Peyer's patch (tissue), 4 donors: ENCODE measurements at regions not wholly inside any gene's neighbourhood (a gene's known extent, or its start where the extent isn't known, plus 50 kb on each side); places are given as distances from the start of the nearest gene placed in this dataset.

Experiments
- DNase-seq, 3 donors: peaks; one replicate each; pipeline ENCODE4 v3.0.0-alpha.2; 2017 to 2019
- H3K27ac ChIP-seq, 4 donors: fragments of 200-600 bp; sonication (generic); one replicate each; pipeline ENCODE4 v1.5.1; 2016 to 2019
- H3K27me3 ChIP-seq, 2 donors: fragments of 200-600 bp; sonication (generic); one replicate each; pipeline ENCODE4 v1.5.1; 2019
- H3K36me3 ChIP-seq, 3 donors: fragments of 200-600 bp; sonication (generic); one replicate each; pipeline ENCODE4 v1.5.1; 2016 to 2019
- H3K4me1 ChIP-seq, 4 donors: fragments of 200-600 bp; sonication (generic); one replicate each; pipeline ENCODE4 v1.5.1; 2016 to 2019
- H3K4me3 ChIP-seq, 4 donors: fragments of 200-600 bp; sonication (generic); 1 replicate in 3 of 4; 2 replicates in 1 of 4; pipeline ENCODE4 v1.5.1; 2016 to 2019; ENCODE audit warnings: mild to moderate bottlenecking in 1 of 4
- H3K9me3 ChIP-seq, 4 donors: fragments of 200-600 bp; sonication (generic); one replicate each; pipeline ENCODE4 v1.5.1; 2016 to 2019; ENCODE audit warnings: mild to moderate bottlenecking in 1 of 4
- POLR2A ChIP-seq, 2 donors: fragments of 450-650 bp; IDR thresholded peaks; one replicate each; pipeline ENCODE4 v1.5.1; 2017; ENCODE audit warnings: antibody characterized with exemption in 2 of 2, mild to moderate bottlenecking in 2 of 2, moderate library complexity in 2 of 2
- TF ChIP-seq, protein P1 (sequence below), 6 experiments: fragments of 450-650 bp in 4 of 6; fragments of 200-600 bp in 2 of 6; sonication (generic) in 1 of 6; IDR thresholded peaks; one replicate each; pipeline ENCODE4 v1.5.1; 2017 to 2019; ENCODE audit warnings: antibody characterized with exemption in 6 of 6, mild to moderate bottlenecking in 3 of 6, moderate library complexity in 1 of 6

DNA sequence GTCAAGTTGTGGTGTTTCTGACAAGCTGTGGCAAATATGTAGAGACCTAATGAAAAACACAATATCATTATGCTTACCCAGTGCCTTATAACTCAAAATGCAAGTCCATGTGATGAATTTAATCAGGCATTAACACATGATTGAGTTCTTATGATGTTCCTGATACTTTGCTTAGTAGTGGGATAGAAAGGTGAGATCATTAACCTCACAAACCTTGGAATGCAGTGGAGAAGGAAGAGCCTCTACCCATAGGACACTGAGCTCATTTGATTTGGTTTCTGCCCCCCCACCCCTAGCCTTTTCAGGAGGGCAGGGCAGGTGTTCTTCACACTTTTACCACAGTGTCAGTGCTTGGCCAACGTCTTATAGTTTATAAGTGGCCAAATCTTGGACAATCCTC lies 683.6 kb upstream of the CPEB2 start:
- Histone ChIP-seq H3K4me3 (no peak overlapping the region), H3K36me3 (no peaks in the 10 kb centered on the region), H3K27ac (no peak overlapping the region), H3K4me1 (no peaks in the 10 kb centered on the region), H3K9me3 (no peaks in the 10 kb centered on the region), H3K27me3 (no peaks in the 10 kb centered on the region)
- TF ChIP-seq, protein P1, sequence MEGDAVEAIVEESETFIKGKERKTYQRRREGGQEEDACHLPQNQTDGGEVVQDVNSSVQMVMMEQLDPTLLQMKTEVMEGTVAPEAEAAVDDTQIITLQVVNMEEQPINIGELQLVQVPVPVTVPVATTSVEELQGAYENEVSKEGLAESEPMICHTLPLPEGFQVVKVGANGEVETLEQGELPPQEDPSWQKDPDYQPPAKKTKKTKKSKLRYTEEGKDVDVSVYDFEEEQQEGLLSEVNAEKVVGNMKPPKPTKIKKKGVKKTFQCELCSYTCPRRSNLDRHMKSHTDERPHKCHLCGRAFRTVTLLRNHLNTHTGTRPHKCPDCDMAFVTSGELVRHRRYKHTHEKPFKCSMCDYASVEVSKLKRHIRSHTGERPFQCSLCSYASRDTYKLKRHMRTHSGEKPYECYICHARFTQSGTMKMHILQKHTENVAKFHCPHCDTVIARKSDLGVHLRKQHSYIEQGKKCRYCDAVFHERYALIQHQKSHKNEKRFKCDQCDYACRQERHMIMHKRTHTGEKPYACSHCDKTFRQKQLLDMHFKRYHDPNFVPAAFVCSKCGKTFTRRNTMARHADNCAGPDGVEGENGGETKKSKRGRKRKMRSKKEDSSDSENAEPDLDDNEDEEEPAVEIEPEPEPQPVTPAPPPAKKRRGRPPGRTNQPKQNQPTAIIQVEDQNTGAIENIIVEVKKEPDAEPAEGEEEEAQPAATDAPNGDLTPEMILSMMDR (IDR thresholded peaks at IDR 0.05), result no peak
- no peak for TF ChIP-seq POLR2A (IDR thresholded peaks at IDR 0.05)
- DNase-seq, result no peak

DNA sequence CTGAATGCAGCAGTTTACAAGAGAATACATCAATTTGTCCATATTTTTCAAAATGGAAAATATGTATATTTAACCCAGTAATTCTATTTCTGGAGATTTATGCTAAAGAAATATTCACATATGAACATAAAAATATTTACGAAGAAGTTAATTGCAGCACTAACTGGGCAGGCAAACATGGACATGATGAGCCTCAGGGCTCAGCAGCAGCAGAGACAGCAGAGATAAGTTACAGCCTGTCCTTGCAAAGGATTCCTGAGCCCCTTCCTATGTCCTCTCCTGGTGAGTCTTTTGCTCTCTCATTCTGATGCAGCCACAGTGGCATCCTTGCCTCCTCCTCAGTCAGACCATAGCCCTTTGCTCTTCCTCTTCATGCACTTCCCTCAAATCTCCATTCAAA lies 680.6 kb upstream of the CPEB2 start:
- Histone ChIP-seq H3K36me3 (no peaks in the 10 kb centered on the region), H3K9me3 (no peaks in the 10 kb centered on the region), H3K4me3 (no peak overlapping the region), H3K27me3 (no peaks in the 10 kb centered on the region), H3K27ac (no peak overlapping the region), H3K4me1 (no peaks in the 10 kb centered on the region)
- no peak for TF ChIP-seq POLR2A (IDR thresholded peaks at IDR 0.05)
- TF ChIP-seq, protein P1 (IDR thresholded peaks at IDR 0.05), result no peak
- DNase-seq, result no peak

DNA sequence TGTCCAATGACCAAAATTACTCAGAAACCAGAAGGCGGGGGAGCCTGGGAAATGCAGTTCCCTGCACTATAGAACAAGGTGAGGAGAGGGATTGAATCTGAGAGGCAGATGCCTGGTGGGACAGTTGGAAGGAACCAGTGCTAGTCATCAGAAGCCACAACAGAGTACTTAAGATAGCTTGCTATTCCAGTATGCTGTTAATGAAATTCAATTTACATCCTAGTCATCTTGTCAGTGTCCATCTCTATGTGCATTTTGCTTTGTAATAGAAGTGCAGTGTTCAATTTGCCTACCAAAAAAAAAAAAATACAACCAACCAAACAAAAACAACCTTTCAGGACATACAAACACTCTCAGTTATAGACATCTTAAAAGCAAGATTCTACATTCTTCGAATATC lies 679.1 kb upstream of the CPEB2 start:
- TF ChIP-seq, protein P1 (IDR thresholded peaks at IDR 0.05), result no peak
- no peak for TF ChIP-seq POLR2A (IDR thresholded peaks at IDR 0.05)
- Histone ChIP-seq H3K27ac (no peak overlapping the region), H3K27me3 (no peaks in the 10 kb centered on the region)

DNA sequence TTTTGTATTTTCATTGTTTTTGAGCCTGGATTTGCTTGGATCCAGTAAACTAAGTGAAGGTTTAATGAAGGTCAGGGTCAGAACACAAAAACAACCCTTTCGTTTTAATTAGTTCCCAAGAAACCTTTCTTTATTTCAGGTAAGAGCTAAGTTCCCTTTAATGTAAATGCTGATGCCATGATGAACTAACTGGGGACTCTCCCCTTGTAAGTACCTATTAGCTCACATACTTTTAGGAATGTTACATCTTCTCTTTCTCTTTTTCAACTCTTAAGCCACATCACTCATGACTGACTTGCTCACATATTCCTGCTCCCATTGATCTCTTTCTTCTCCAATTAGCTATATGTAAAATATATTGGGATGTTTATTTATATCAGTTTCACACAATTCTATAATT lies 673.1 kb upstream of the CPEB2 start:
- Histone ChIP-seq H3K9me3 (no peaks in the 10 kb centered on the region), H3K36me3 (no peaks in the 10 kb centered on the region), H3K27ac (no peak overlapping the region), H3K27me3 (no peaks in the 10 kb centered on the region), H3K4me1 (no peaks in the 10 kb centered on the region), H3K4me3 (no peak overlapping the region)
- DNase-seq, result no peak
- TF ChIP-seq POLR2A (IDR thresholded peaks at IDR 0.05), result no peak
- TF ChIP-seq, protein P1 (IDR thresholded peaks at IDR 0.05), result no peak

More for the DNA sequence above, 679.1 kb upstream of the CPEB2 start:
- DNase-seq, result no peak
- Histone ChIP-seq H3K4me3 (no peak overlapping the region), H3K4me1 (no peaks in the 10 kb centered on the region), H3K36me3 (no peaks in the 10 kb centered on the region), H3K9me3 (no peaks in the 10 kb centered on the region)

DNA sequence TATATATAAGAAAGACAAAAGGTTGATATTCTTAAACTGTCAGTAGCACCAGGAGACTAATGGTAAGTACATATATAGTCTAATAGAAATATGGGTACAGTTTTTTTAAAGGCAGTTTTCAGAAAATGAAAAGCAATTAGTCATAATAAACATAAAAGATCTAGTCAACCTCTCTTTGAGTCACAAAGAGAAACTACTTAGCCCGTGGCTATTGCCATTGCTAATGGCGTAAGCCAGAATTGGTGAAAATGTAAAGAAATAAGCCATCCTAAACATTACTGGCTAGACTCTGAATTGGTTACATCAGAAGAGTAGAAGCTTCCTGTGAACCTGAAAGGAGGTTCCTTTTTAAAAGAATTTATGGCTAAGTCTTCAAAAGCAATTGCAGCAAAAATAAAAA lies 668.7 kb upstream of the CPEB2 start:
- H3K4me3 ChIP-seq, result no peak overlapping the region
- DNase-seq, result no peak
- no peaks in the 10 kb centered on the region for H3K27me3 ChIP-seq
- H3K36me3 ChIP-seq, result no peaks in the 10 kb centered on the region
- no peak overlapping the region for H3K27ac ChIP-seq
- H3K4me1 ChIP-seq, result no peaks in the 10 kb centered on the region
- TF ChIP-seq, protein P1 (IDR thresholded peaks at IDR 0.05), result no peak
- no peak for TF ChIP-seq POLR2A (IDR thresholded peaks at IDR 0.05)
- H3K9me3 ChIP-seq, result no peaks in the 10 kb centered on the region

DNA sequence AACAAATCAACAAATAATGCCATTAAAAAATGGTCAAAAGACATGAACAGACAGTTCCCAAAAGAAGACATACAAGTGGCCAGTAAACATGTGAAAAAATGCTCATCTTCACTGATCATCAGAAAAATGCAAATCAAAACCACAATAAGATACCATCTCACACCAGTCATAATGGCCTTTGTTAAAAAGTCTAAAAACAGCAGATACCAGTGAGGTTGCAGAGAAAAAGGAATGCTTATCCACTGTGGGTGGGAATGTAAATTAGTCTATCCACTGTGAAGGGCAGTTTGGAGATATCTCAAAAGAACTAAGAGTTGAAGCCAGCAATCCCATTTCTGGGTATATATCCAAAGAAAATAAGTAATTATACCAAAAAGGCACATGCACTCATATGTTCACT lies 668.1 kb upstream of the CPEB2 start:
- no peaks in the 10 kb centered on the region for H3K36me3 ChIP-seq
- no peak overlapping the region for H3K27ac ChIP-seq
- H3K4me1 ChIP-seq, result no peaks in the 10 kb centered on the region
- H3K9me3 ChIP-seq, result no peaks in the 10 kb centered on the region
- H3K4me3 ChIP-seq, result no peak overlapping the region
- no peak for DNase-seq
- TF ChIP-seq POLR2A (IDR thresholded peaks at IDR 0.05), result no peak
- TF ChIP-seq, protein P1 (IDR thresholded peaks at IDR 0.05), result no peak
- no peaks in the 10 kb centered on the region for H3K27me3 ChIP-seq
